Endodermal cell (in vitro differentiated cells): ENCODE measurements at regions not wholly inside any gene's neighbourhood (a gene's known extent, or its start where the extent isn't known, plus 50 kb on each side); places are given as distances from the start of the nearest gene placed in this dataset.

Experiments used
- DNase-seq: peaks from one replicate; pipeline ENCODE4 v3.0.0-alpha.2; 2017
- H3K27ac ChIP-seq: 2 replicates; pipeline ENCODE4 v1.5.1; 2013; ENCODE audit warnings: mild to moderate bottlenecking, low read depth, low read length, moderate library complexity
- H3K27me3 ChIP-seq: 2 replicates; pipeline ENCODE4 v1.6.1; 2013; ENCODE audit warnings: mild to moderate bottlenecking, low read length, moderate library complexity; ENCODE audit not compliant: insufficient read depth, control insufficient read depth, poor library complexity, severe bottlenecking
- H3K36me3 ChIP-seq: 2 replicates; pipeline ENCODE4 v1.7.0; 2013; ENCODE audit warnings: mild to moderate bottlenecking, low read length, moderate library complexity; ENCODE audit not compliant: control insufficient read depth, insufficient read depth
- H3K4me1 ChIP-seq: one replicate; pipeline ENCODE4 v1.7.0; 2013; ENCODE audit warnings: low read length; ENCODE audit not compliant: control insufficient read depth, insufficient read depth
- H3K4me3 ChIP-seq: 2 replicates; pipeline ENCODE4 v1.5.1; 2013; ENCODE audit warnings: mild to moderate bottlenecking, low read length, moderate library complexity
- H3K9ac ChIP-seq: 2 replicates; pipeline ENCODE4 v1.6.1; 2013; ENCODE audit warnings: mild to moderate bottlenecking, low read length, moderate library complexity; ENCODE audit not compliant: poor library complexity, severe bottlenecking; ENCODE audit errors: extremely low read depth
- H3K9me3 ChIP-seq: 2 replicates; pipeline ENCODE4 v1.6.1; 2013; ENCODE audit warnings: mild to moderate bottlenecking, low read length, moderate library complexity; ENCODE audit not compliant: control insufficient read depth
- H3K27ac Mint-ChIP-seq: 2 replicates; pipeline ENCODE4 v1.8.0; 2020; ENCODE audit warnings: mixed read lengths
- H3K27me3 Mint-ChIP-seq: 2 replicates; pipeline ENCODE4 v1.8.0; 2021; ENCODE audit warnings: mild to moderate bottlenecking, mixed read lengths; ENCODE audit not compliant: insufficient read depth
- H3K36me3 Mint-ChIP-seq: 2 replicates; pipeline ENCODE4 v1.8.0; 2020; ENCODE audit warnings: low read depth, mixed read lengths
- H3K4me1 Mint-ChIP-seq: 2 replicates; pipeline ENCODE4 v1.8.0; 2020; ENCODE audit warnings: mixed read lengths
- H3K4me3 Mint-ChIP-seq: 2 replicates; pipeline ENCODE4 v1.8.0; 2020; ENCODE audit warnings: mild to moderate bottlenecking, moderate library complexity, mixed read lengths
- H3K9me3 Mint-ChIP-seq: 2 replicates; pipeline ENCODE4 v1.8.0; 2020; ENCODE audit warnings: mild to moderate bottlenecking, mixed read lengths
- WGBS, 2 experiments: methylation state at CpG; one replicate each; pipeline versions ENCODE4 v1.1.5 to v1.1.7; 2013; ENCODE audit warnings: missing lambda C conversion rate in 2 of 2, mixed read lengths in 1 of 2; ENCODE audit not compliant: insufficient coverage in 1 of 2, insufficient read length in 1 of 2; 5-methylcytosine and 5-hydroxymethylcytosine counted together
- TF ChIP-seq, protein P1 (sequence below): fragments of 200-600 bp; sonication (generic); conservative IDR thresholded peaks from 2 replicates; pipeline ENCODE4 v1.5.0; 2021; ENCODE audit warnings: antibody characterized with exemption, mild to moderate bottlenecking

- Histone ChIP-seq H3K27ac (no peak overlapping the region), H3K36me3 (no peaks in the 10 kb centered on the region), H3K4me1 (no peaks in the 10 kb centered on the region), H3K9me3 (no peaks in the 10 kb centered on the region), H3K9ac (no peak overlapping the region), H3K27me3 (peaks cover 9% of the 10 kb centered on the region), H3K4me3 (no peak overlapping the region)
- TF ChIP-seq, protein P1, sequence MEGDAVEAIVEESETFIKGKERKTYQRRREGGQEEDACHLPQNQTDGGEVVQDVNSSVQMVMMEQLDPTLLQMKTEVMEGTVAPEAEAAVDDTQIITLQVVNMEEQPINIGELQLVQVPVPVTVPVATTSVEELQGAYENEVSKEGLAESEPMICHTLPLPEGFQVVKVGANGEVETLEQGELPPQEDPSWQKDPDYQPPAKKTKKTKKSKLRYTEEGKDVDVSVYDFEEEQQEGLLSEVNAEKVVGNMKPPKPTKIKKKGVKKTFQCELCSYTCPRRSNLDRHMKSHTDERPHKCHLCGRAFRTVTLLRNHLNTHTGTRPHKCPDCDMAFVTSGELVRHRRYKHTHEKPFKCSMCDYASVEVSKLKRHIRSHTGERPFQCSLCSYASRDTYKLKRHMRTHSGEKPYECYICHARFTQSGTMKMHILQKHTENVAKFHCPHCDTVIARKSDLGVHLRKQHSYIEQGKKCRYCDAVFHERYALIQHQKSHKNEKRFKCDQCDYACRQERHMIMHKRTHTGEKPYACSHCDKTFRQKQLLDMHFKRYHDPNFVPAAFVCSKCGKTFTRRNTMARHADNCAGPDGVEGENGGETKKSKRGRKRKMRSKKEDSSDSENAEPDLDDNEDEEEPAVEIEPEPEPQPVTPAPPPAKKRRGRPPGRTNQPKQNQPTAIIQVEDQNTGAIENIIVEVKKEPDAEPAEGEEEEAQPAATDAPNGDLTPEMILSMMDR = no peak
- H3K4me1 Mint-ChIP-seq = no peaks in the 10 kb centered on the region
- WGBS, 2 experiments = 91 to 98% methylated on average over 10 to 11 of the region's 11 CpGs
- H3K36me3 Mint-ChIP-seq = no peaks in the 10 kb centered on the region
- H3K4me3 Mint-ChIP-seq = no peak overlapping the region
- H3K9me3 Mint-ChIP-seq = no peaks in the 10 kb centered on the region
- H3K27me3 Mint-ChIP-seq = peaks cover 16% of the 10 kb centered on the region
- H3K27ac Mint-ChIP-seq = no peak overlapping the region
- DNase-seq = peak; percentile 20
Measured at GRCh38 chr10:47058961-47059391, 147.7 kb downstream of the PTPN20 start.

GRCh38 chr10:47059606-47060311, 148.5 kb downstream of the PTPN20 start:
- Mint-ChIP-seq H3K27ac (no peak overlapping the region), H3K27me3 (peaks cover 16% of the 10 kb centered on the region), H3K4me3 (no peak overlapping the region), H3K4me1 (no peaks in the 10 kb centered on the region), H3K36me3 (no peaks in the 10 kb centered on the region), H3K9me3 (no peaks in the 10 kb centered on the region)
- no peaks in the 10 kb centered on the region for H3K9me3 ChIP-seq
- H3K4me3 ChIP-seq = no peak overlapping the region
- H3K9ac ChIP-seq = no peak overlapping the region
- 93 to 98% methylated on average over 9 to 15 of the region's 15 CpGs for WGBS, 2 experiments
- no peak overlapping the region for H3K27ac ChIP-seq
- peak; percentile 25 for DNase-seq
- TF ChIP-seq, protein P1 = no peak
- H3K27me3 ChIP-seq = peaks cover 9% of the 10 kb centered on the region
- no peaks in the 10 kb centered on the region for H3K4me1 ChIP-seq
- H3K36me3 ChIP-seq = no peaks in the 10 kb centered on the region

DNA sequence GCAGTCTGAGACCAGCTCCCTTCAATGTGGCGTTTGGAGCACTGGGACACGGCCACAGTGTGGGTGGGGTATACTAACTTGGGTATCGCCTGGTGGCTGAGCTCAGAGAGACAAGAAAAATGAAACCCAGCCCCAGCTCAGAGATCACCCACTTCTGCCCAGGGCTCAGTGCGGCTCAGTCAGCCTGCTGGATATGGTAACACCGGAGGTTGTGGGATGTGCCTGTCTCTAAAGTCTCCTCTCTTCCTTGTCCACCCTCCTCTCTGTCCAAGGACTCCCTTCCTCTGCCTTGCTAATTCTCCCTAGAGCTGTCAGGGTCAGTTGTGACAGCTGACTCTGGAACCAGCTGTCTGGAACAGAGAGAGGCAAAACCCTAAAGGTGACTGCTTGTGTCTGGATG, 149.1 kb downstream of the PTPN20 start:
- Histone ChIP-seq H3K4me3 (no peak overlapping the region), H3K27ac (no peak overlapping the region), H3K9ac (no peak overlapping the region), H3K4me1 (no peaks in the 10 kb centered on the region), H3K36me3 (no peaks in the 10 kb centered on the region), H3K27me3 (peaks cover 9% of the 10 kb centered on the region), H3K9me3 (no peaks in the 10 kb centered on the region)
- WGBS, 2 experiments = 95% methylated on average over 5 of the region's 5 CpGs; no CpG with 5 or more reads in 1 of the 2 experiments
- Mint-ChIP-seq H3K36me3 (no peaks in the 10 kb centered on the region), H3K4me1 (no peaks in the 10 kb centered on the region), H3K27ac (no peak overlapping the region), H3K27me3 (peaks cover 16% of the 10 kb centered on the region), H3K4me3 (no peak overlapping the region), H3K9me3 (no peaks in the 10 kb centered on the region)
- TF ChIP-seq, protein P1 = no peak
- DNase-seq = peak; percentile 22
